WTC11 (cell line): ENCODE measurements at regions not wholly inside any gene's neighbourhood (a gene's known extent, or its start where the extent isn't known, plus 50 kb on each side); places are given as distances from the start of the nearest gene placed in this dataset.

Experiments
- ATAC-seq: fragments of 200-7000 bp; cut with Tn5 transposase; 2 replicates; pipeline ENCODE4 v1.10.0; 2021; ENCODE audit warnings: mild to moderate bottlenecking, moderate library complexity
- CTCF ChIA-PET: fragments of 300-600 bp; sonication (Branson Sonifier 250); formaldehyde crosslinking; loops from one replicate; lab custom pipeline; 2021; ENCODE audit warnings: antibody characterized with exemption; lab: Charles Lee
- POLR2A ChIA-PET: fragments of 350-600 bp; sonication (Branson Sonifier 250); formaldehyde crosslinking; loops from one replicate; lab custom pipeline; 2021; ENCODE audit warnings: antibody characterized with exemption; lab: Charles Lee
- DNase-seq: peaks from one replicate; pipeline ENCODE4 v3.0.0; 2021; ENCODE audit warnings: low spot score
- H3K27ac Mint-ChIP-seq: 2 replicates; pipeline ENCODE4 v1.8.0; 2021; ENCODE audit warnings: mixed read lengths
- H3K27me3 Mint-ChIP-seq: 2 replicates; pipeline ENCODE4 v1.8.0; 2021; ENCODE audit warnings: low read depth, mild to moderate bottlenecking, moderate library complexity, mixed read lengths
- H3K36me3 Mint-ChIP-seq: 2 replicates; pipeline ENCODE4 v1.8.0; 2021; ENCODE audit warnings: mixed read lengths
- H3K4me1 Mint-ChIP-seq: 2 replicates; pipeline ENCODE4 v1.8.0; 2022; ENCODE audit warnings: mixed read lengths
- H3K4me3 Mint-ChIP-seq: 2 replicates; pipeline ENCODE4 v1.8.0; 2021; ENCODE audit warnings: mild to moderate bottlenecking, moderate library complexity, mixed read lengths
- H3K9me3 Mint-ChIP-seq: 2 replicates; pipeline ENCODE4 v1.8.0; 2021; ENCODE audit warnings: mixed read lengths
- CREM ChIP-seq: sonication (generic); formaldehyde crosslinking; IDR thresholded peaks from 2 replicates; pipeline ENCODE4 v1.8.1; 2022; ENCODE audit warnings: mild to moderate bottlenecking, missing genetic modification reagents, moderate library complexity
- EMX1 ChIP-seq: fragments of 250-450 bp; sonication (Bioruptor Pico); IDR thresholded peaks from 2 replicates; pipeline ENCODE4 v1.8.0; 2021; ENCODE audit warnings: mild to moderate bottlenecking
- GRHL2 ChIP-seq: fragments of 250-450 bp; sonication (Bioruptor Pico); IDR thresholded peaks from 2 replicates; pipeline ENCODE4 v1.8.0; 2022; ENCODE audit warnings: mild to moderate bottlenecking, moderate library complexity; ENCODE audit not compliant: insufficient replicate concordance, severe bottlenecking
- HMGA2 ChIP-seq: fragments of 250-450 bp; sonication (Bioruptor Pico); IDR thresholded peaks from 2 replicates; pipeline ENCODE4 v1.4.0; 2021; ENCODE audit warnings: mild to moderate bottlenecking, moderate library complexity
- JUN ChIP-seq: sonication (generic); formaldehyde crosslinking; IDR thresholded peaks from 2 replicates; pipeline ENCODE4 v1.8.0; 2023; ENCODE audit warnings: mild to moderate bottlenecking, missing genetic modification reagents
- MYBL2 ChIP-seq: sonication (generic); formaldehyde crosslinking; IDR thresholded peaks from 2 replicates; pipeline ENCODE4 v1.8.1; 2023; ENCODE audit warnings: mild to moderate bottlenecking, moderate library complexity, missing genetic modification reagents
- RELA ChIP-seq: sonication (generic); formaldehyde crosslinking; IDR thresholded peaks from 2 replicates; pipeline ENCODE4 v1.8.1; 2022; ENCODE audit warnings: missing genetic modification reagents, mild to moderate bottlenecking, borderline replicate concordance
- RORB ChIP-seq: fragments of 250-450 bp; sonication (Bioruptor Pico); IDR thresholded peaks from 2 replicates; pipeline ENCODE4 v1.9.0; 2021; ENCODE audit warnings: mild to moderate bottlenecking
- SOX15 ChIP-seq: fragments of 250-450 bp; sonication (Bioruptor Pico); IDR thresholded peaks from 2 replicates; pipeline ENCODE4 v1.9.0; 2021; ENCODE audit warnings: mild to moderate bottlenecking
- TP53 ChIP-seq: sonication (generic); formaldehyde crosslinking; IDR thresholded peaks from 2 replicates; pipeline ENCODE4 v1.8.1; 2023; ENCODE audit warnings: mild to moderate bottlenecking, missing genetic modification reagents
- ZNF219 ChIP-seq: sonication (generic); formaldehyde crosslinking; IDR thresholded peaks from 2 replicates; pipeline ENCODE4 v1.8.0; 2023; ENCODE audit warnings: missing genetic modification reagents, mild to moderate bottlenecking, borderline replicate concordance
- ZNF232 ChIP-seq: sonication (generic); formaldehyde crosslinking; IDR thresholded peaks from 2 replicates; pipeline ENCODE4 v1.8.0; 2022; ENCODE audit warnings: mild to moderate bottlenecking, missing genetic modification reagents
- ZNF423 ChIP-seq: fragments of 250-450 bp; sonication (Bioruptor Pico); IDR thresholded peaks from 2 replicates; pipeline ENCODE4 v2.1.2; 2022; ENCODE audit warnings: mild to moderate bottlenecking, moderate library complexity
- TF ChIP-seq, protein P1 (sequence below): sonication (generic); formaldehyde crosslinking; IDR thresholded peaks from 2 replicates; pipeline ENCODE4 v1.8.1; 2023; ENCODE audit warnings: mild to moderate bottlenecking, missing genetic modification reagents, moderate library complexity
- TF ChIP-seq, protein P2 (sequence below): fragments of 250-450 bp; sonication (Bioruptor Pico); IDR thresholded peaks from 2 replicates; pipeline ENCODE4 v1.9.0; 2021; ENCODE audit warnings: moderate library complexity, mild to moderate bottlenecking, inconsistent platforms, borderline replicate concordance
- TF ChIP-seq, protein P3 (sequence below): sonication (generic); formaldehyde crosslinking; IDR thresholded peaks from 2 replicates; pipeline ENCODE4 v1.8.1; 2022; ENCODE audit warnings: mild to moderate bottlenecking, moderate library complexity, missing genetic modification reagents
- TF ChIP-seq, protein P4 (sequence below): sonication (generic); formaldehyde crosslinking; IDR thresholded peaks from 2 replicates; pipeline ENCODE4 v1.8.0; 2022; ENCODE audit warnings: mild to moderate bottlenecking, missing genetic modification reagents
- TF ChIP-seq, protein P5 (sequence below): sonication (generic); formaldehyde crosslinking; IDR thresholded peaks from 2 replicates; pipeline ENCODE4 v1.8.1; 2023; ENCODE audit warnings: mild to moderate bottlenecking, missing genetic modification reagents
- TF ChIP-seq, protein P6 (sequence below): sonication (generic); formaldehyde crosslinking; IDR thresholded peaks from 2 replicates; pipeline ENCODE4 v1.8.0; 2022; ENCODE audit warnings: mild to moderate bottlenecking, missing genetic modification reagents
- TF ChIP-seq, protein P7 (sequence below): fragments of 200-600 bp; IDR thresholded peaks from 2 replicates; pipeline ENCODE4 v1.8.0; 2022; ENCODE audit warnings: antibody characterized with exemption
- TF ChIP-seq, protein P8 (sequence below): fragments of 250-450 bp; sonication (Bioruptor Pico); conservative IDR thresholded peaks from 2 replicates; pipeline ENCODE4 v1.9.0; 2021; ENCODE audit warnings: mild to moderate bottlenecking

DNA sequence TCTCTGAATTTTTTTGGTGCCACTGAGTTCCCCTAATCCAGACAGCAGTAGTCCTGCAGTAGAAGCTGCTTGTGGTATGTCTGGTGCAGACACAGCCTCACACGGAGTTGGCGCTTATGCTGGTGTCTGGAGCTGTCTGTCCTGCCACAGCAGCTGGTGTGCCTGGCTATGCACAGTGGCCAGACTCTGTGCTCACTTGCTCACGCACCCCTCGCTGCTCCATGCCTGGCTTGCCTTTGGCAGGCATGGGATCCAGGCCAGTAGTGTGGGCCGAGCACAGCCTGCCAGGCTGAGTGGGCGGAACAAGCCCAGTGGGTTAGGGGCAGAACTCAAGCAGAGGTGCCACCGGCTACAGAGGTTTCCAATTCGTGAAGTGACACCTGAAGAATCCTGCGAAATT, 845.9 kb upstream of the PCDH9 start (continued):
- TF ChIP-seq, protein P1, sequence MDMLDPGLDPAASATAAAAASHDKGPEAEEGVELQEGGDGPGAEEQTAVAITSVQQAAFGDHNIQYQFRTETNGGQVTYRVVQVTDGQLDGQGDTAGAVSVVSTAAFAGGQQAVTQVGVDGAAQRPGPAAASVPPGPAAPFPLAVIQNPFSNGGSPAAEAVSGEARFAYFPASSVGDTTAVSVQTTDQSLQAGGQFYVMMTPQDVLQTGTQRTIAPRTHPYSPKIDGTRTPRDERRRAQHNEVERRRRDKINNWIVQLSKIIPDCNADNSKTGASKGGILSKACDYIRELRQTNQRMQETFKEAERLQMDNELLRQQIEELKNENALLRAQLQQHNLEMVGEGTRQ (CRISPR knock-in tag): no peak
- TF ChIP-seq, protein P2, sequence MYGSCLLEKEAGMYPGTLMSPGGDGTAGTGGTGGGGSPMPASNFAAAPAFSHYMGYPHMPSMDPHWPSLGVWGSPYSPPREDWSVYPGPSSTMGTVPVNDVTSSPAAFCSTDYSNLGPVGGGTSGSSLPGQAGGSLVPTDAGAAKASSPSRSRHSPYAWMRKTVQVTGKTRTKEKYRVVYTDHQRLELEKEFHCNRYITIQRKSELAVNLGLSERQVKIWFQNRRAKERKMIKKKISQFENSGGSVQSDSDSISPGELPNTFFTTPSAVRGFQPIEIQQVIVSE: no peak
- TF ChIP-seq, protein P3, sequence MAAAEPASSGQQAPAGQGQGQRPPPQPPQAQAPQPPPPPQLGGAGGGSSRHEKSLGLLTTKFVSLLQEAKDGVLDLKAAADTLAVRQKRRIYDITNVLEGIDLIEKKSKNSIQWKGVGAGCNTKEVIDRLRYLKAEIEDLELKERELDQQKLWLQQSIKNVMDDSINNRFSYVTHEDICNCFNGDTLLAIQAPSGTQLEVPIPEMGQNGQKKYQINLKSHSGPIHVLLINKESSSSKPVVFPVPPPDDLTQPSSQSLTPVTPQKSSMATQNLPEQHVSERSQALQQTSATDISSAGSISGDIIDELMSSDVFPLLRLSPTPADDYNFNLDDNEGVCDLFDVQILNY (CRISPR knock-in tag): no peak
- TF ChIP-seq SOX15 (no peak), ZNF219 (CRISPR knock-in tag) (no peak)
- TF ChIP-seq, all 79 proteins: peak for 0

- CTCF ChIA-PET: no interaction called here
- Mint-ChIP-seq H3K27me3 (no peaks in the 10 kb centered on the region), H3K9me3 (no peaks in the 10 kb centered on the region), H3K36me3 (no peaks in the 10 kb centered on the region)
- POLR2A ChIA-PET: no interaction called here
- DNase-seq (no peak), ATAC-seq (no peak)
- TF ChIP-seq, protein P4, sequence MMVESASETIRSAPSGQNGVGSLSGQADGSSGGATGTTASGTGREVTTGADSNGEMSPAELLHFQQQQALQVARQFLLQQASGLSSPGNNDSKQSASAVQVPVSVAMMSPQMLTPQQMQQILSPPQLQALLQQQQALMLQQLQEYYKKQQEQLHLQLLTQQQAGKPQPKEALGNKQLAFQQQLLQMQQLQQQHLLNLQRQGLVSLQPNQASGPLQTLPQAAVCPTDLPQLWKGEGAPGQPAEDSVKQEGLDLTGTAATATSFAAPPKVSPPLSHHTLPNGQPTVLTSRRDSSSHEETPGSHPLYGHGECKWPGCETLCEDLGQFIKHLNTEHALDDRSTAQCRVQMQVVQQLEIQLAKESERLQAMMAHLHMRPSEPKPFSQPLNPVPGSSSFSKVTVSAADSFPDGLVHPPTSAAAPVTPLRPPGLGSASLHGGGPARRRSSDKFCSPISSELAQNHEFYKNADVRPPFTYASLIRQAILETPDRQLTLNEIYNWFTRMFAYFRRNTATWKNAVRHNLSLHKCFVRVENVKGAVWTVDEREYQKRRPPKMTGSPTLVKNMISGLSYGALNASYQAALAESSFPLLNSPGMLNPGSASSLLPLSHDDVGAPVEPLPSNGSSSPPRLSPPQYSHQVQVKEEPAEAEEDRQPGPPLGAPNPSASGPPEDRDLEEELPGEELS: no peak
- TF ChIP-seq, protein P2: no peak
- no peak for TF ChIP-seq JUN (CRISPR knock-in tag)
- TF ChIP-seq TP53 (CRISPR knock-in tag): no peak
- TF ChIP-seq EMX1 (CRISPR knock-in tag): no peak
- TF ChIP-seq, all 79 proteins: peak for 0
- H3K4me1 Mint-ChIP-seq: peaks cover 9% of the 10 kb centered on the region; the same call in 1 of the 2 replicates
- no peak overlapping the region for H3K4me3 Mint-ChIP-seq
- H3K27ac Mint-ChIP-seq: no peak overlapping the region
These were observed 836.9 kb upstream of the PCDH9 start for GRCh38 chr13:68066879-68067513.

- no peak overlapping the region for H3K4me3 Mint-ChIP-seq
- CTCF ChIA-PET: no interaction called here
- H3K9me3 Mint-ChIP-seq: no peaks in the 10 kb centered on the region
- H3K36me3 Mint-ChIP-seq: no peaks in the 10 kb centered on the region
- no peaks in the 10 kb centered on the region for H3K27me3 Mint-ChIP-seq
- DNase-seq: no peak
- POLR2A ChIA-PET: no interaction called here
- no peak overlapping the region for H3K27ac Mint-ChIP-seq
- no peak for ATAC-seq
- 0 out of 2 replicates have a peak, but pooled peaks cover 5% of the 10 kb centered on the region for H3K4me1 Mint-ChIP-seq
- TF ChIP-seq ZNF232: no peak
- TF ChIP-seq HMGA2: no peak
- no peak for TF ChIP-seq GRHL2 (CRISPR knock-in tag)
- no peak for TF ChIP-seq MYBL2 (CRISPR knock-in tag)
- TF ChIP-seq, protein P5, sequence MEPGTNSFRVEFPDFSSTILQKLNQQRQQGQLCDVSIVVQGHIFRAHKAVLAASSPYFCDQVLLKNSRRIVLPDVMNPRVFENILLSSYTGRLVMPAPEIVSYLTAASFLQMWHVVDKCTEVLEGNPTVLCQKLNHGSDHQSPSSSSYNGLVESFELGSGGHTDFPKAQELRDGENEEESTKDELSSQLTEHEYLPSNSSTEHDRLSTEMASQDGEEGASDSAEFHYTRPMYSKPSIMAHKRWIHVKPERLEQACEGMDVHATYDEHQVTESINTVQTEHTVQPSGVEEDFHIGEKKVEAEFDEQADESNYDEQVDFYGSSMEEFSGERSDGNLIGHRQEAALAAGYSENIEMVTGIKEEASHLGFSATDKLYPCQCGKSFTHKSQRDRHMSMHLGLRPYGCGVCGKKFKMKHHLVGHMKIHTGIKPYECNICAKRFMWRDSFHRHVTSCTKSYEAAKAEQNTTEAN: no peak
- TF ChIP-seq, protein P6, sequence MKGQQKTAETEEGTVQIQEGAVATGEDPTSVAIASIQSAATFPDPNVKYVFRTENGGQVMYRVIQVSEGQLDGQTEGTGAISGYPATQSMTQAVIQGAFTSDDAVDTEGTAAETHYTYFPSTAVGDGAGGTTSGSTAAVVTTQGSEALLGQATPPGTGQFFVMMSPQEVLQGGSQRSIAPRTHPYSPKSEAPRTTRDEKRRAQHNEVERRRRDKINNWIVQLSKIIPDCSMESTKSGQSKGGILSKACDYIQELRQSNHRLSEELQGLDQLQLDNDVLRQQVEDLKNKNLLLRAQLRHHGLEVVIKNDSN: no peak
- TF ChIP-seq ZNF219 (CRISPR knock-in tag): no peak
- no peak for TF ChIP-seq CREM
- no peak for TF ChIP-seq RELA (CRISPR knock-in tag)
- TF ChIP-seq, protein P7, sequence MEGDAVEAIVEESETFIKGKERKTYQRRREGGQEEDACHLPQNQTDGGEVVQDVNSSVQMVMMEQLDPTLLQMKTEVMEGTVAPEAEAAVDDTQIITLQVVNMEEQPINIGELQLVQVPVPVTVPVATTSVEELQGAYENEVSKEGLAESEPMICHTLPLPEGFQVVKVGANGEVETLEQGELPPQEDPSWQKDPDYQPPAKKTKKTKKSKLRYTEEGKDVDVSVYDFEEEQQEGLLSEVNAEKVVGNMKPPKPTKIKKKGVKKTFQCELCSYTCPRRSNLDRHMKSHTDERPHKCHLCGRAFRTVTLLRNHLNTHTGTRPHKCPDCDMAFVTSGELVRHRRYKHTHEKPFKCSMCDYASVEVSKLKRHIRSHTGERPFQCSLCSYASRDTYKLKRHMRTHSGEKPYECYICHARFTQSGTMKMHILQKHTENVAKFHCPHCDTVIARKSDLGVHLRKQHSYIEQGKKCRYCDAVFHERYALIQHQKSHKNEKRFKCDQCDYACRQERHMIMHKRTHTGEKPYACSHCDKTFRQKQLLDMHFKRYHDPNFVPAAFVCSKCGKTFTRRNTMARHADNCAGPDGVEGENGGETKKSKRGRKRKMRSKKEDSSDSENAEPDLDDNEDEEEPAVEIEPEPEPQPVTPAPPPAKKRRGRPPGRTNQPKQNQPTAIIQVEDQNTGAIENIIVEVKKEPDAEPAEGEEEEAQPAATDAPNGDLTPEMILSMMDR: no peak
- TF ChIP-seq ZNF423 (CRISPR knock-in tag): no peak
- TF ChIP-seq, protein P8, sequence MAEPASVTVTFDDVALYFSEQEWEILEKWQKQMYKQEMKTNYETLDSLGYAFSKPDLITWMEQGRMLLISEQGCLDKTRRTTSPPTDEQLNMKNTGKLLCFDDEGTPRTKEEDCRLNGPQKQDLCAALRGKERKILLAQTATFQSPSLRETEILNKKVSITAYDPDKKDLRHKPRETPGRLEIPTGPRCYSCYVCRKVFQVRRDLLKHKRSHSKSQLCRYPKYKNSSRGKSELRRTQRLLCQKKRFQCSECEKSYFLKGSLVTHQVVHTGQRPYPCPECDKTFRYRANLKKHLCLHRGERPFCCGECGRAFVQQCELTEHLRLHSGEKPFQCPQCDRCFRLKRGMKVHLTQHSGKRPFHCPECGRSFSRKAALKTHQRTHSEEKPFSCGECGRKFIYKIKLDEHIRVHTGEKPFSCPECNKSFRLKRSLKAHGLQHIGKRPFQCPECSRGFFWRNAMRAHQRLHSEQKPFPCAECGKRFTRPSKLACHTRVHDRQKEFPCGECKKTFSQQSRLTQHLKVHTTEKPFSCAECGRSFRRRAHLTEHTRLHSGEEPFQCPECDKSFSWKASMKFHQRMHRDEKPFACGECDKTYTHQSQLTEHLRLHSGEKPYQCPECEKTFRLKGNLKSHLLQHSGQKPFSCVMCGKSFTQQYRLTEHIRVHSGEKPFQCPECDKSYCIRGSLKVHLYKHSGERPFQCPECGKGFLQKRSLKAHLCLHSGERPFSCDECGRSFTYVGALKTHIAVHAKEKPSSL: no peak
- TF ChIP-seq RORB (CRISPR knock-in tag): no peak
These were observed 834.0 kb upstream of the PCDH9 start for GRCh38 chr13:68064001-68064770.
